ENCODE measurements at regions not wholly inside any gene's neighbourhood (a gene's known extent, or its start where the extent isn't known, plus 50 kb on each side); places are given as distances from the start of the nearest gene placed in this dataset.
A peak's percentile ranks its signal among the peaks of the same experiment; 100 is the strongest.

- no peak for DNase-seq
Measured at GRCh38 chr3:117660941-117661817, 951.6 kb downstream of the TUSC7 start.

- DNase-seq = no peak
Measured at GRCh38 chr3:117661818-117662095, 952.2 kb downstream of the TUSC7 start.

GRCh38 chr3:117665296-117665695, 955.7 kb downstream of the TUSC7 start:
- DNase-seq = no peak

- no peak for DNase-seq
Measured at GRCh38 chr3:117666325-117666724, 956.7 kb downstream of the TUSC7 start.

GRCh38 chr3:117666812-117667211, 957.2 kb downstream of the TUSC7 start:
- no peak for DNase-seq

GRCh38 chr3:117669774-117670173, 960.2 kb downstream of the TUSC7 start:
- DNase-seq = no peak

- no peak for DNase-seq
Measured at GRCh38 chr3:117671722-117672318, 962.2 kb downstream of the TUSC7 start.

- no peak for DNase-seq
Measured at GRCh38 chr3:117674321-117674720, 964.7 kb downstream of the TUSC7 start.

- DNase-seq = peak; percentile 23
Measured at GRCh38 chr3:117681619-117682018, 972.0 kb downstream of the TUSC7 start.

GRCh38 chr3:117687096-117687495, 977.5 kb downstream of the TUSC7 start:
- DNase-seq = no peak

- DNase-seq = no peak
Measured at GRCh38 chr3:117688583-117688982, 979.0 kb downstream of the TUSC7 start.

GRCh38 chr3:117691526-117691925, 981.9 kb downstream of the TUSC7 start:
- DNase-seq = no peak

GRCh38 chr3:117692416-117692995, 982.9 kb downstream of the TUSC7 start:
- DNase-seq = no peak

GRCh38 chr3:117695321-117695720, 985.7 kb downstream of the TUSC7 start:
- no peak for DNase-seq

- no peak for DNase-seq
Measured at GRCh38 chr3:117695871-117696645, 986.5 kb downstream of the TUSC7 start.

GRCh38 chr3:117696851-117697407, 987.4 kb downstream of the TUSC7 start:
- DNase-seq = no peak

- no peak for DNase-seq
Measured at GRCh38 chr3:117699058-117699457, 989.5 kb downstream of the TUSC7 start.

GRCh38 chr3:117700573-117701360, 991.2 kb downstream of the TUSC7 start:
- DNase-seq = no peak

- DNase-seq = no peak
Measured at GRCh38 chr3:117705011-117705410, 995.4 kb downstream of the TUSC7 start.

- peak; percentile 43 for DNase-seq
Measured at GRCh38 chr3:117706037-117706436, 996.5 kb downstream of the TUSC7 start.

GRCh38 chr3:117706756-117707155, 997.2 kb downstream of the TUSC7 start:
- no peak for DNase-seq

Data from muscle of arm (tissue), 1 donor.